Ovary (tissue), 3 donors: ENCODE measurements at regions not wholly inside any gene's neighbourhood (a gene's known extent, or its start where the extent isn't known, plus 50 kb on each side); places are given as distances from the start of the nearest gene placed in this dataset.

Experiments used
- CTCF ChIP-seq, 3 donors: fragments of 450-650 bp in 2 of 3; fragments of 200-600 bp in 1 of 3; IDR thresholded peaks; one replicate each; pipeline versions ENCODE4 v1.5.1 to v1.8.0; 2016 to 2022; ENCODE audit warnings: antibody characterized with exemption in 3 of 3, mild to moderate bottlenecking in 1 of 3
- POLR2A ChIP-seq: fragments of 450-650 bp; IDR thresholded peaks from one replicate; pipeline ENCODE4 v1.6.1; 2017; ENCODE audit warnings: antibody characterized with exemption, mild to moderate bottlenecking, moderate library complexity
- donor health status: DM: no; HTN: no; CAD: no.

- TF ChIP-seq CTCF (IDR thresholded peaks at IDR 0.05) (no peak), POLR2A (no peak)
These were observed 352.9 kb upstream of the OR4E1 start for GRCh38 chr14:22026527-22026926.
